Kidney epithelial cell (primary cell): ENCODE measurements at regions not wholly inside any gene's neighbourhood (a gene's known extent, or its start where the extent isn't known, plus 50 kb on each side); places are given as distances from the start of the nearest gene placed in this dataset.

ENCODE experiments used
- DNase-seq: peaks from one replicate; pipeline ENCODE4 v3.0.0-alpha.2; 2010; ENCODE audit warnings: low read depth
- H3K27me3 ChIP-seq: 2 replicates; pipeline ENCODE4 v1.6.0; 2011; ENCODE audit warnings: low read length; ENCODE audit not compliant: control insufficient read depth, insufficient read depth
- H3K36me3 ChIP-seq: 2 replicates; pipeline ENCODE4 v1.5.1; 2011; ENCODE audit warnings: low read length; ENCODE audit not compliant: control insufficient read depth, insufficient read depth
- H3K4me3 ChIP-seq: 2 replicates; pipeline ENCODE4 v1.5.1; 2011; ENCODE audit warnings: low read depth, mild to moderate bottlenecking, control low read depth, low read length
- CTCF ChIP-seq: IDR thresholded peaks from 2 replicates; pipeline ENCODE4 v1.5.1; 2011; ENCODE audit warnings: mild to moderate bottlenecking, moderate library complexity, low read length, control low read depth, inconsistent platforms; ENCODE audit not compliant: insufficient read depth, poor library complexity, severe bottlenecking

GRCh38 chr15:66955871-66956585 lies 109.4 kb upstream of the SMAD3 start:
- DNase-seq: peak; percentile 78
- Histone ChIP-seq H3K36me3 (no peaks in the 10 kb centered on the region), H3K27me3 (no peaks in the 10 kb centered on the region), H3K4me3 (no peak overlapping the region)
- TF ChIP-seq CTCF: no peak

- Histone ChIP-seq H3K36me3 (no peaks in the 10 kb centered on the region), H3K27me3 (no peaks in the 10 kb centered on the region), H3K4me3 (no peak overlapping the region)
- no peak for TF ChIP-seq CTCF
- no peak for DNase-seq
Observed at GRCh38 chr15:66956672-66957430, 108.6 kb upstream of the SMAD3 start.

DNA sequence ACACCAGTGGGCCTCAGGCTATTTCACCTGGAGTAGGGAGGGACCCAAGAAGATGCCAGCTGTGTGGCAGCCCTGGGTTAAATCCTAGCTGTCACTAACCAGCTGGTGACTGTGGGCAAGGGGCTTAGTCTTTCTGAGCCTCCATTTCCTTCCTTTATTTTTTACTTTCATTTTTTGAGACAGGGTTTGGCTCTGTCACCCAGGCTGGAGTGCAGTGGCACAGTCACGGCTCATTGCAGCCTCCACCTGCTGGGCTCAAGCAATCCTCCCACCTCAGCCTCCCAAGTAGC lies 108.0 kb upstream of the SMAD3 start:
- DNase-seq: no peak
- Histone ChIP-seq H3K27me3 (no peaks in the 10 kb centered on the region), H3K4me3 (no peak overlapping the region), H3K36me3 (no peaks in the 10 kb centered on the region)
- TF ChIP-seq CTCF: no peak

GRCh38 chr15:66959066-66959465 lies 106.3 kb upstream of the SMAD3 start:
- no peak overlapping the region for H3K4me3 ChIP-seq
- no peaks in the 10 kb centered on the region for H3K36me3 ChIP-seq
- H3K27me3 ChIP-seq: no peaks in the 10 kb centered on the region
- no peak for TF ChIP-seq CTCF
- DNase-seq: no peak

- Histone ChIP-seq H3K27me3 (no peaks in the 10 kb centered on the region), H3K4me3 (no peak overlapping the region), H3K36me3 (no peaks in the 10 kb centered on the region)
- no peak for TF ChIP-seq CTCF
- no peak for DNase-seq
Observed at GRCh38 chr15:66959875-66960274, 105.5 kb upstream of the SMAD3 start.

DNA sequence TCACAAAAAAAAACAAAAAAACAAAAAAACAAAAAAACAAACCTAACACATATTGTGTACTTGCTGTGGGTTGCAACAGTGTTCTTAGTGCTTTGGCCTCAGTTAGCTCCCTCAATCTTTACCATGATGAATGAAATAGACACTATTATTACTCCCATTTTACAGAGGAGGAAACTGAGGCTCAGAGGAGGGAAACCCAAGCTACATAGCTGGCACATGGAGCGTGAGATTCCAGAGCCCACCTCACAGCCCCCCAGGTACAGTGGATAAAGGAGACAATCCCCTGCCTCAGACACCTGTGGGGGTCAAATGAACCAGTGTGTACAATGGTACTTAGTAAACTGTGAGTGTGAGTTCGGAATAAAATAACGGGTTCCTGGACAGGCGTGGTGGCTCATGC lies 104.9 kb upstream of the SMAD3 start:
- no peak for TF ChIP-seq CTCF

More for the DNA sequence above, 104.9 kb upstream of the SMAD3 start:
- Histone ChIP-seq H3K36me3 (no peaks in the 10 kb centered on the region), H3K27me3 (no peaks in the 10 kb centered on the region), H3K4me3 (no peak overlapping the region)
- no peak for DNase-seq
